SK-N-SH treated with all-trans-retinoic acid at 6 μM for 48 hours (cell line): ENCODE measurements at regions not wholly inside any gene's neighbourhood (a gene's known extent, or its start where the extent isn't known, plus 50 kb on each side); places are given as distances from the start of the nearest gene placed in this dataset.

Experiments used
- ARNTL ChIP-seq: fragments of 450-650 bp; formaldehyde crosslinking; IDR thresholded peaks from 2 replicates; pipeline ENCODE4 v1.5.0; 2020; ENCODE audit warnings: low read depth, mild to moderate bottlenecking, moderate library complexity, borderline replicate concordance
- ESRRG ChIP-seq: fragments of 250-450 bp; sonication (Bioruptor Pico); IDR thresholded peaks from 2 replicates; pipeline ENCODE4 v1.6.1; 2021; ENCODE audit warnings: mild to moderate bottlenecking
- ISL1 ChIP-seq: fragments of 250-450 bp; sonication (Bioruptor Pico); IDR thresholded peaks from 2 replicates; pipeline ENCODE4 v2.1.2; 2022; ENCODE audit warnings: mild to moderate bottlenecking, moderate library complexity
- PPARA ChIP-seq: fragments of 250-450 bp; sonication (Bioruptor Pico); IDR thresholded peaks from 2 replicates; pipeline ENCODE4 v1.5.0; 2020; ENCODE audit warnings: mild to moderate bottlenecking, borderline replicate concordance
- RARB ChIP-seq: fragments of 250-450 bp; sonication (Bioruptor Pico); IDR thresholded peaks from 2 replicates; pipeline ENCODE4 v1.8.0; 2021; ENCODE audit warnings: mild to moderate bottlenecking, moderate library complexity
- ZC3H10 ChIP-seq: fragments of 250-450 bp; sonication (Bioruptor Pico); IDR thresholded peaks from 2 replicates; pipeline ENCODE4 v1.5.1; 2021; ENCODE audit warnings: mild to moderate bottlenecking, moderate library complexity
- ZFP3 ChIP-seq: fragments of 250-450 bp; sonication (Bioruptor Pico); IDR thresholded peaks from 2 replicates; pipeline ENCODE4 v1.5.0; 2020; ENCODE audit warnings: mild to moderate bottlenecking, moderate library complexity
- ZFP30 ChIP-seq: fragments of 450-650 bp; formaldehyde crosslinking; IDR thresholded peaks from 2 replicates; pipeline ENCODE4 v1.5.0; 2022; ENCODE audit warnings: mild to moderate bottlenecking, moderate library complexity
- ZNF70 ChIP-seq: fragments of 450-650 bp; formaldehyde crosslinking; IDR thresholded peaks from 2 replicates; pipeline ENCODE4 v1.5.0; 2020; ENCODE audit warnings: mild to moderate bottlenecking, moderate library complexity
- ZNF8 ChIP-seq: fragments of 450-650 bp; formaldehyde crosslinking; IDR thresholded peaks from 2 replicates; pipeline ENCODE4 v1.5.0; 2020; ENCODE audit warnings: mild to moderate bottlenecking, moderate library complexity
- TF ChIP-seq, protein P1 (sequence below): fragments of 250-450 bp; sonication (Bioruptor Pico); IDR thresholded peaks from 2 replicates; pipeline ENCODE4 v1.8.0; 2021; ENCODE audit warnings: low read depth, mild to moderate bottlenecking, moderate library complexity, borderline replicate concordance
- TF ChIP-seq, protein P2 (sequence below): fragments of 250-450 bp; sonication (Bioruptor Pico); IDR thresholded peaks from 2 replicates; pipeline ENCODE4 v1.8.0; 2020; ENCODE audit warnings: mild to moderate bottlenecking, moderate library complexity, borderline replicate concordance
- TF ChIP-seq, protein P3 (sequence below): fragments of 250-450 bp; sonication (Bioruptor Pico); IDR thresholded peaks from 2 replicates; pipeline ENCODE4 v1.5.0; 2020; ENCODE audit warnings: mild to moderate bottlenecking, moderate library complexity

DNA sequence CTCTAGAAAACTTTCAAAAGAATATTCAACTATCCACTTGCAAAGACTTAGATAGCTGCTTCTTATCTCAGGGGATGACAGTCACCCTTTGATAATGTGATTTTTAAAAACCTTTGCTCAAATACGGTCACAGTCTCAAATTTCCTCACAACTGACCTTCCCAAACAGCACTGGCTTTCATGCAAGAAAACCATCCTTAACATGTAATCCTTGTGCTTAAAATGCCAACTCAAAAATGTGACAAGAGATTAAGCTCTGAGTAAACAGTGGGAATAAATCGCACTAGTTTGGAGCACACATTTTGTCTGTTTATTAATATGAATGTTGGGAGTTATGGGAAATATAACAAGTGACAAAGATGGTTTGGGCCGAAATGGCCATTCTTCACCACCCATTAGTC is 87.5 kb upstream of the CCBE1 start:
- TF ChIP-seq PPARA (no peak), ZFP30 (no peak), ZC3H10 (CRISPR knock-in tag) (no peak), ARNTL (CRISPR knock-in tag) (no peak), ZNF70 (CRISPR knock-in tag) (no peak), RARB (CRISPR knock-in tag) (no peak), ESRRG (no peak), ISL1 (CRISPR knock-in tag) (no peak), ZNF8 (CRISPR knock-in tag) (no peak), ZFP3 (CRISPR knock-in tag) (no peak)
- TF ChIP-seq, protein P1, sequence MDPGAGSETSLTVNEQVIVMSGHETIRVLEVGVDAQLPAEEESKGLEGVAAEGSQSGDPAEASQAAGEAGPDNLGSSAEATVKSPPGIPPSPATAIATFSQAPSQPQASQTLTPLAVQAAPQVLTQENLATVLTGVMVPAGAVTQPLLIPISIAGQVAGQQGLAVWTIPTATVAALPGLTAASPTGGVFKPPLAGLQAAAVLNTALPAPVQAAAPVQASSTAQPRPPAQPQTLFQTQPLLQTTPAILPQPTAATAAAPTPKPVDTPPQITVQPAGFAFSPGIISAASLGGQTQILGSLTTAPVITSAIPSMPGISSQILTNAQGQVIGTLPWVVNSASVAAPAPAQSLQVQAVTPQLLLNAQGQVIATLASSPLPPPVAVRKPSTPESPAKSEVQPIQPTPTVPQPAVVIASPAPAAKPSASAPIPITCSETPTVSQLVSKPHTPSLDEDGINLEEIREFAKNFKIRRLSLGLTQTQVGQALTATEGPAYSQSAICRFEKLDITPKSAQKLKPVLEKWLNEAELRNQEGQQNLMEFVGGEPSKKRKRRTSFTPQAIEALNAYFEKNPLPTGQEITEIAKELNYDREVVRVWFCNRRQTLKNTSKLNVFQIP (CRISPR knock-in tag), result no peak
- TF ChIP-seq, protein P2, sequence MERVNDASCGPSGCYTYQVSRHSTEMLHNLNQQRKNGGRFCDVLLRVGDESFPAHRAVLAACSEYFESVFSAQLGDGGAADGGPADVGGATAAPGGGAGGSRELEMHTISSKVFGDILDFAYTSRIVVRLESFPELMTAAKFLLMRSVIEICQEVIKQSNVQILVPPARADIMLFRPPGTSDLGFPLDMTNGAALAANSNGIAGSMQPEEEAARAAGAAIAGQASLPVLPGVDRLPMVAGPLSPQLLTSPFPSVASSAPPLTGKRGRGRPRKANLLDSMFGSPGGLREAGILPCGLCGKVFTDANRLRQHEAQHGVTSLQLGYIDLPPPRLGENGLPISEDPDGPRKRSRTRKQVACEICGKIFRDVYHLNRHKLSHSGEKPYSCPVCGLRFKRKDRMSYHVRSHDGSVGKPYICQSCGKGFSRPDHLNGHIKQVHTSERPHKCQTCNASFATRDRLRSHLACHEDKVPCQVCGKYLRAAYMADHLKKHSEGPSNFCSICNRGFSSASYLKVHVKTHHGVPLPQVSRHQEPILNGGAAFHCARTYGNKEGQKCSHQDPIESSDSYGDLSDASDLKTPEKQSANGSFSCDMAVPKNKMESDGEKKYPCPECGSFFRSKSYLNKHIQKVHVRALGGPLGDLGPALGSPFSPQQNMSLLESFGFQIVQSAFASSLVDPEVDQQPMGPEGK (CRISPR knock-in tag), result no peak
- TF ChIP-seq, protein P3, sequence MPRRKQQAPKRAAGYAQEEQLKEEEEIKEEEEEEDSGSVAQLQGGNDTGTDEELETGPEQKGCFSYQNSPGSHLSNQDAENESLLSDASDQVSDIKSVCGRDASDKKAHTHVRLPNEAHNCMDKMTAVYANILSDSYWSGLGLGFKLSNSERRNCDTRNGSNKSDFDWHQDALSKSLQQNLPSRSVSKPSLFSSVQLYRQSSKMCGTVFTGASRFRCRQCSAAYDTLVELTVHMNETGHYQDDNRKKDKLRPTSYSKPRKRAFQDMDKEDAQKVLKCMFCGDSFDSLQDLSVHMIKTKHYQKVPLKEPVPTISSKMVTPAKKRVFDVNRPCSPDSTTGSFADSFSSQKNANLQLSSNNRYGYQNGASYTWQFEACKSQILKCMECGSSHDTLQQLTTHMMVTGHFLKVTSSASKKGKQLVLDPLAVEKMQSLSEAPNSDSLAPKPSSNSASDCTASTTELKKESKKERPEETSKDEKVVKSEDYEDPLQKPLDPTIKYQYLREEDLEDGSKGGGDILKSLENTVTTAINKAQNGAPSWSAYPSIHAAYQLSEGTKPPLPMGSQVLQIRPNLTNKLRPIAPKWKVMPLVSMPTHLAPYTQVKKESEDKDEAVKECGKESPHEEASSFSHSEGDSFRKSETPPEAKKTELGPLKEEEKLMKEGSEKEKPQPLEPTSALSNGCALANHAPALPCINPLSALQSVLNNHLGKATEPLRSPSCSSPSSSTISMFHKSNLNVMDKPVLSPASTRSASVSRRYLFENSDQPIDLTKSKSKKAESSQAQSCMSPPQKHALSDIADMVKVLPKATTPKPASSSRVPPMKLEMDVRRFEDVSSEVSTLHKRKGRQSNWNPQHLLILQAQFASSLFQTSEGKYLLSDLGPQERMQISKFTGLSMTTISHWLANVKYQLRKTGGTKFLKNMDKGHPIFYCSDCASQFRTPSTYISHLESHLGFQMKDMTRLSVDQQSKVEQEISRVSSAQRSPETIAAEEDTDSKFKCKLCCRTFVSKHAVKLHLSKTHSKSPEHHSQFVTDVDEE, result no peak
